Nephron progenitor cell (in vitro differentiated cells): ENCODE measurements at regions not wholly inside any gene's neighbourhood (a gene's known extent, or its start where the extent isn't known, plus 50 kb on each side); places are given as distances from the start of the nearest gene placed in this dataset.

Experiments
- DNase-seq: peaks from one replicate; pipeline ENCODE4 v3.0.0; 2021
- H3K27ac Mint-ChIP-seq: 2 replicates; pipeline ENCODE4 v1.8.0; 2021; ENCODE audit warnings: mild to moderate bottlenecking, moderate library complexity, mixed read lengths
- H3K27me3 Mint-ChIP-seq: 2 replicates; pipeline ENCODE4 v1.8.0; 2021; ENCODE audit warnings: mild to moderate bottlenecking, low read depth, mixed read lengths; ENCODE audit not compliant: poor library complexity
- H3K36me3 Mint-ChIP-seq: 2 replicates; pipeline ENCODE4 v1.8.0; 2021; ENCODE audit warnings: low read depth, mixed read lengths
- H3K4me1 Mint-ChIP-seq: 2 replicates; pipeline ENCODE4 v1.8.0; 2021; ENCODE audit warnings: mixed read lengths
- H3K4me3 Mint-ChIP-seq: 2 replicates; pipeline ENCODE4 v1.8.0; 2021; ENCODE audit warnings: mild to moderate bottlenecking, moderate library complexity, mixed read lengths
- H3K9me3 Mint-ChIP-seq: 2 replicates; pipeline ENCODE4 v1.8.0; 2021; ENCODE audit warnings: mild to moderate bottlenecking, moderate library complexity, mixed read lengths
- CTCF ChIP-seq: fragments of 200-600 bp; sonication (generic); IDR thresholded peaks from 2 replicates; pipeline ENCODE4 v1.5.0; 2021; ENCODE audit warnings: antibody characterized with exemption

DNA sequence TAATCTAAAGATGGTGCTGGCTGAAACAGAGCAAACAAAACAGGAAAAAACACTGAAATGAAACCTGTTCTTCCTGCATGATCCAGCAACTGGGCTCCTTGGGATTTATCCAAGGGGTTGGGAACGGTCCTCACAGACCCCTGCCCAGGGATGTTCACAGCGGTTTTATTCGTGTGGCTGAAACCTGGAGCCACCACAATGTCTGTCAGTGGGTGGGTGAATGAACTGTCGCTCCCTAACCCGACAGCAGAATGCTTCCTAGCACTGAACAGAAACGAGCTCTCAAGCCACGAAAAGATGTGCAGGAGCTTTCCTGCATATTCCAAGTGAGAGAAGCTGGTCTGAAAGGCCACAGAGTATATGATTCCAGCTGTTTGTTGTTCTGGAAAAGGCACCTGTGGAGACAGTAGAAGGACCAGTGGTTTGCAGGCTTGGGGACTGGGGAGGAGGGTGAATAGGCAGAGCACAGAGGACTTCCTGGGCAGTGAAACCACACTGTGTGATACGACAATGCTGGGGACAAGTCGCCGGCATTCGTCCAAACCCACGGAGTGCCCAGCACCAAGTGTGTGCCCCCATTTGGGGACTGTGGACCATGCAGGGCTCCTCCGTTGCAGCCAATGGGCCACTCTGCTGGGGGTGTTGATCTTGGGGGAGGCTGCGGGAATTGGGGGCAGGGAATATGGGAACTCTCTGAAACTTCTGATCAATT is 73.9 kb downstream of the TEX29 start:
- H3K36me3 Mint-ChIP-seq, result no peaks in the 10 kb centered on the region
- peaks cover 12% of the 10 kb centered on the region for H3K9me3 Mint-ChIP-seq
- H3K27ac Mint-ChIP-seq, result no peak overlapping the region
- peaks cover 12% of the 10 kb centered on the region for H3K27me3 Mint-ChIP-seq
- no peak for TF ChIP-seq CTCF
- DNase-seq, result no peak
- H3K4me3 Mint-ChIP-seq, result no peak overlapping the region
- peaks cover 8% of the 10 kb centered on the region for H3K4me1 Mint-ChIP-seq

- H3K4me3 Mint-ChIP-seq, result no peak overlapping the region
- TF ChIP-seq CTCF, result no peak
- no peaks in the 10 kb centered on the region for H3K36me3 Mint-ChIP-seq
- peaks cover 16% of the 10 kb centered on the region for H3K27me3 Mint-ChIP-seq
- no peak overlapping the region for H3K27ac Mint-ChIP-seq
- H3K9me3 Mint-ChIP-seq, result peaks cover 12% of the 10 kb centered on the region
- H3K4me1 Mint-ChIP-seq, result peaks cover 8% of the 10 kb centered on the region
- DNase-seq, result no peak
These were observed 75.3 kb downstream of the TEX29 start for GRCh38 chr13:111395511-111396393.

- DNase-seq, result no peak
- no peaks in the 10 kb centered on the region for H3K36me3 Mint-ChIP-seq
- peaks cover 8% of the 10 kb centered on the region for H3K4me1 Mint-ChIP-seq
- H3K9me3 Mint-ChIP-seq, result peaks cover 12% of the 10 kb centered on the region
- H3K27ac Mint-ChIP-seq, result no peak overlapping the region
- H3K27me3 Mint-ChIP-seq, result peaks cover 18% of the 10 kb centered on the region
- no peak for TF ChIP-seq CTCF
- no peak overlapping the region for H3K4me3 Mint-ChIP-seq
These were observed 76.0 kb downstream of the TEX29 start for GRCh38 chr13:111396457-111396856.

- Mint-ChIP-seq H3K4me3 (no peak overlapping the region), H3K36me3 (no peaks in the 10 kb centered on the region), H3K27ac (no peak overlapping the region), H3K9me3 (peaks cover 12% of the 10 kb centered on the region), H3K27me3 (peaks cover 22% of the 10 kb centered on the region), H3K4me1 (peaks cover 13% of the 10 kb centered on the region)
- DNase-seq, result no peak
- TF ChIP-seq CTCF, result no peak
These were observed 76.9 kb downstream of the TEX29 start for GRCh38 chr13:111397202-111397880.

DNA sequence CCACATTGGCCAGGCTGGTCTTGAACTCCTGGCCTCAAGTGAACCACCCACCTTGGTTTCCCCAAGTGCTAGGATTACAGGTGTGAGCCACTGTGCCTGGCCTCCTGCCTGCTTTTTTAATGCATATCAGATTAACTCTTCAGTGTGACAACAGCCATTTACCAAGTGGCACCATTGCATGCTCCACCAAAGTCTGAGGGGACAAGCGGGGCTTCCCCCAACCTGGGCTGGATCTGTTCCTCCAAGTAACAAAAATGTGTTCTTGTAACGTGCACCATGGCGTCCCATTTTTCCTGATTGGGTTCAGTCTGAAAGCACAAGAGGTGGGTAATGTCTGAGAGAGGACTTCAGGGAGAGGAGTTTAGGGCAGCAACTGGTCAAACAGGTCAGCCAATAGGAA is 77.8 kb downstream of the TEX29 start:
- Mint-ChIP-seq H3K4me1 (peaks cover 10% of the 10 kb centered on the region), H3K27ac (no peak overlapping the region), H3K4me3 (no peak overlapping the region), H3K27me3 (peaks cover 22% of the 10 kb centered on the region), H3K36me3 (no peaks in the 10 kb centered on the region), H3K9me3 (peaks cover 12% of the 10 kb centered on the region)
- no peak for DNase-seq
- no peak for TF ChIP-seq CTCF
